GM08714 (cell line): ENCODE measurements at regions not wholly inside any gene's neighbourhood (a gene's known extent, or its start where the extent isn't known, plus 50 kb on each side); places are given as distances from the start of the nearest gene placed in this dataset.

ENCODE experiments used
- H3K4me3 ChIP-seq: fragments of 200-500 bp; sonication (Bioruptor generic); 2 replicates; pipeline ENCODE4 v1.5.1; 2014; ENCODE audit warnings: mild to moderate bottlenecking, low read length, inconsistent platforms
- ZNF274 ChIP-seq: IDR thresholded peaks from 2 replicates; pipeline ENCODE4 v1.6.1; 2012; ENCODE audit warnings: mild to moderate bottlenecking, low read depth, low read length

DNA sequence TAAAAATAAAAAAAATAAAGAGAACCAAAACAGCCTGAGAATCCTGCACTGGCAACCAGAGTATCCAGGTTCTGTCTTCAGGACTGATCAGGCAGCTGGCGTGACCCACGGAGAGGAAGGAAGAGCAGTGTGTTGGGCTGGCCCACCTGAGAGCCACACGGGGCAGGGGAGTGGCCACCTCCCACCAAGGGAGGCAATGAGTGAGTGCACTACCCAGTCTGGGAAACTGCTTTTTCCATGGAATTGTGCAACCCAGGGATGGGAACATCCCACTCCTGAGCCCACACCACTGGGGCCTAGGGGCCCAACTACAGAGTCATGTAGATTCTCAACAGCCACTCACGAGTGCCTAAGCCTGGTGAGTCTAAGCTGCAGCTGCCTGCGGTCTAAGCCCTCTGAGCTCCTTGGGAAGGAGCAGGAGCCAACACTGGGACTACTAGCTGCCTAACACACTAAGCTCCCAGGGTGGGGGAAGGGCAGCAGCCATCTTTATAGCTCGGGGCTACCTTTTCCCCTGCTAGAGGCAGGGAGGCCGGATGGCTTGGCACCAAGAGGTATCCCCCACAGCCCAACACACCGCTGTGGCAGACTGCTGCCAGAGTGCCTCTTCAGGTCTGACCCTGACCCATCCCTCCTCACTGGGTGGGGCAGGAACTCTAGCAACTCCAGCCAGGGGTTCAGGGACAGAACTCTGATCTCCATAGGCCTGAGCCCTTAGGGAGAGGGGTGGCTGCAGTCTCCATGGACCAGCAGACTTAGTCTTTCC lies 610.9 kb downstream of the RERGL start:
- H3K4me3 ChIP-seq = no peak overlapping the region
- TF ChIP-seq ZNF274 = no peak

DNA sequence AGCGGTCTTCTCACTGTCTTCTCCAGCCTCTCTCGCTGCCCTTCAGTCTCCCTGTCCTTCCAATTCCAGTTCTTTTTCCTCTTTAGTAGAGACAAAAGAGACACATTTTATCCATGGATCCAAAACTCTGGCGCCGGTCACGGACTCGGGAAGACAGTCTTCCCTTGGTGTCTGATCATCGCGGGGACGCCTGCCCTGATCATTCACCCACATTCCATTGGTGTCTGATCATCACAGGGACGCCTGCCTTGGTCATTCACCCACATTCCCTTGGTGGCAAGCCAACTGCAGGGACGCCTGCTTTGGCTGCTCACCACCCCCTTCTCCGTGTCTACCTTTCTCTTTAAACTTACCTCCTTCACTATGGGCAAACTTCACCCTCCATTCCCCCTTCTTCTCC lies 619.5 kb downstream of the RERGL start:
- TF ChIP-seq ZNF274 = no peak
- H3K4me3 ChIP-seq = no peak overlapping the region

DNA sequence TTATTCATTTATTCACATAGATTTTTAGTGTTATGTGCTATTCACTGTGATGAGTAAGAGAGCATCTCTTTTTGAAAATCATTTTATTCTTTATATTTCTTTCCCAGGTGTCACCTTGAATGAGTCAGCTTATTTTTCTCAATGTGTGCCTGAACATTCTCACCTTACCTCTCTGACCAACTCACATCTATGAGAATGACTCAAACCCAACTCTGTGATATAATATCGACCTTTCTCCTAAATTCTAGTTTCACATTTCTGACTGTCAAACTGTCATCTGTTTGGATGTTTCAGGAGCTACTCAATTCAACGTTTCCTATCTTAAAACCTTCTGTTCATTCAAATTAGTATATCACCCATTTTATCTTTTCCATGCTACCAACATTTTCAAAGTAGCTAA lies 630.8 kb downstream of the RERGL start:
- TF ChIP-seq ZNF274 = no peak

DNA sequence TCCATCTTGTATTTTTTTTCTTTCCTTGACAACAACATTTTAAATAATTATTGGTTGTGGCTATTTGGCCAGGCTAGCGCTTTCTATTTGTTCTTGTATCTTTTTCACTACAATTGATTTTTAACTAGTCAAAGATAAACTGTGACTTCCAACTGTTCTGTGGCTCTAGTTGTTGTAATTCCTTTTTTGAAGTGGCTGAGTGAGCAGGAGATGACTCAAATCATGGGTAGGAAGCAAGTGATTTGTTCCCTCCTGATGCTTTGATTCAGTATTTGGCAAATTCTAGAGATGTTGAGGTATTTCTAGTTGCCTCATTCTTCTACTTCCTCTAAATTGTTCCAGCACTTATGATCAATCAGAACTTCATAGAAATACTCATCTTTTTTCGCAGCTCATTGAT lies 633.5 kb downstream of the RERGL start:
- no peak for TF ChIP-seq ZNF274
- no peak overlapping the region for H3K4me3 ChIP-seq

More for the DNA sequence above, 630.8 kb downstream of the RERGL start:
- H3K4me3 ChIP-seq = no peak overlapping the region

DNA sequence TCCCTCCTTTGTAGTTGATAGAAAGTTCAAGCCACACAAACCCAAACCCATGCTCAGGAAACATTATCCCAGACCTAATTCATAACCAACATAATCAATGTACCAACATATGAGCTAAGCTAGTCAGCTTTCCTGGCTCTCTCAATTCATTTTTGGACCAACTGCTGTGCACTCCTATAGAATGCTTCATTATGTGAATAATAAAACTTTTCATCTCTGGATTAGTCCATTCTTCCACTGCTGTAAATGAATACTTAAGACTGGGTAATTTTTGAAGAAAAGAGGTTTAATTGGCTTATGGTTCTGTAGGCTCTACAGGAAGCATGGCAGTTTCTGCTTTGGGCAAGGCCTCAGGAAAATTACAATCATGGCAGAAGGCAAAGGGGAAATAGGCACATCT lies 651.9 kb downstream of the RERGL start:
- no peak overlapping the region for H3K4me3 ChIP-seq
- no peak for TF ChIP-seq ZNF274

DNA sequence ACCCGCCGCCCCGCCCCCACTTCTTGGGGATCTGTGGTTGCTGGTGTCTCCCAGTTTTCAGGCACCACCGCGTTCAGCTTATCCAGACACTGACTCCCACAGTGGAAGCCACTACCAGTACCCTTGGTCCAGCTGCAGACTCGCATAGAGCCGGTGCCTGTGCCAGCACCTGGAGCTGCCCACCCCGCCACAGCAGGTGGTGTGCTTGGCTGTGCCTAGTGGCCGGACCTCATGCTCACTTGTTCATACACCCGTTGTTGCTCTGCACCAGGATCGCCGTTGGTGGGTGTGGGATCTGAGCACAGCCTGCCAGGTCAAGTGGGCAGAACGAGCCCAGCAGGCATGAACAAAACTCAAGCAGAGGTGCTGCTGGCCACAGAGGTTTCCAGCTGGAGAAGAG lies 673.2 kb downstream of the RERGL start:
- H3K4me3 ChIP-seq = no peak overlapping the region
- TF ChIP-seq ZNF274 = no peak

DNA sequence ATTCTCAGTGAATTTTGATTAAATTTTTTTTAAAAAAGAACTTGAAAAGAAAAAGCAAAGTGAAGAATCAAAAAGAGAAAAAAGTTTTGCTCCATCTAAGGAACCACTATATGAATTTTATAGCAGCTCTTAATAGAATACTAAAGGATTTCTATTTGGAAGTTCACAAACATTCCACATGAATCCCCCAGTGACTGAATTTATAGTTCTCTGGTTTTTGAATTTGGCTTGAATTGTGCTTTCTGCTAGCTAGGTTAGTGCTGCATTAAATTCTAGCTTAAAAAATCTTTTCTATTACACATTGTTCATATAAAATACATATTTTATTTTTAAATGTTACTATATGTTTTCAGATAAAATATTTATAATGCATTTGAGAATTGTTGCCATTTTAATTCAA lies 675.4 kb downstream of the RERGL start:
- no peak for TF ChIP-seq ZNF274
- no peak overlapping the region for H3K4me3 ChIP-seq

DNA sequence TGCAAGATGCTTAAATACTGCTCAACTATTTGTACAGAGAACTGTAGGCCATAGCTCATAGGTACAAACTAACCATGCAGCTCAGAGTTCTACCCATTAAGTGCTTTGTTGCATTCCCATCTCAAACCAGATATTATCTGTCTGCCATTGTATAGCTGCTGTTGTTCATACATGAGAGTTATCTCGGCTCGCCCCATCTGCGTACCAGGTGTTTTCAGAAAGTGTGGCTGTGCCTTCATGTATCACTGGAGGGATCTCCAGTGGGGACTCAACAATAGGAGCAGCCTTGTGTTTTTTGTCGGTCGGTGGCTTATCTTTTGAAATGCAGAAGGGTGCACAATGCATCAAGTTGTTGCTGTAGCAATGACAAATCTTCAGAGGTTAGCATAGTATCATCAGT lies 678.3 kb downstream of the RERGL start:
- no peak for TF ChIP-seq ZNF274

DNA sequence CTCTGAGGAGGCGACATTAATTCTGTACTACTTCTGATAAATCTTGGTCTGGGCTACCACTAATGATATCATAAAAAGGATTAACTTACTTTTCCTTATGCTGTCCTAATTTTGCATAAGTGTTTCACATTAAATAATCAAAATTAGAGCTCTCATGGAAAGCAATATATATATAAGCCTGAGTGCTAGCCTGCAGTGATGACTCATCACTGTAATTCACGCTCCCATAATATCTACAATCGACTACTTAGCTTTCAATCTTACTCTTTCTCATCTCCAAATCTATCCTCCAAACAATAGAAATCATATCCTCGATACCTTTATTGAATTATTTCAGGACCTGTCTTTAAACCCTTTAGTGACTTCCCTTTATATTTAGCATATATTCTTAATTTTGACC lies 701.3 kb downstream of the RERGL start:
- no peak overlapping the region for H3K4me3 ChIP-seq
- TF ChIP-seq ZNF274 = no peak

More for the DNA sequence above, 678.3 kb downstream of the RERGL start:
- H3K4me3 ChIP-seq = no peak overlapping the region

DNA sequence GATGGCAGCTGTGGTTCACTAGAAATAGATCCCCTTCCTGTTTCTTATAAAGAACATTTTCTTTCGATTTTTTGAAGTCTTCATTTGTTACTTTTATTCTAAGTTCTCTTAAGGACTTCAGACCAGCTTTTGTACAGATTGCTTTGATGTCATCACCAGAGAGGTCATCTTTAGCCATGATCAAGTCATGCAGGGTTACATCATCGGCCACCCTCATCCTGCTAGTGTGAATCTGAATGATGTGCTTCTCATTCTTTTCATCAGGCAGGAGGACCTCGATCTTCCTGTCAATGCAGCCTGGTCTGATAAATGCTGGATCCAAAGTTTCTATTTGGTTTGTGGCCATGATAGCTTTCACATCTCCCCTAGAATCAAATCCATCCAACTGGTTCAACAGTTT lies 706.7 kb downstream of the RERGL start:
- TF ChIP-seq ZNF274 = no peak
- no peak overlapping the region for H3K4me3 ChIP-seq

DNA sequence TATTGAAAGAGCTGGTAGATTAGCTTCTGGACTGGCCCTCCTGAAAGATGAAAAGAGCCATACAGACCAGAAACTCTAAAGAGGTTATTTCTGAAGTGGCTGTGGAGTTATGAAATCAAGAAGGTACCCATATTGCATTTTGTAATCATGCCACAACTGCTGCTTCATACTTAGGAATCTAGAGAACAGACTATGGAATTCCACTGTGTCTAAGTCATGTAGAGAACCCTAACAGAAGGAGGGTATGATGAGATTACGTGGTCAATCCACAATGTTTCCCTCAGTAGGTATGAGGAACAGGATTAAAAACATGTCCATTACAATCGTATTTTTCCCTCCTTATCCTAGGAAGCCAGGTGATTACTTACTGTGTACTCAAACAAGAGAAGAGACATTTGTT lies 708.8 kb downstream of the RERGL start:
- no peak for TF ChIP-seq ZNF274
- H3K4me3 ChIP-seq = no peak overlapping the region

DNA sequence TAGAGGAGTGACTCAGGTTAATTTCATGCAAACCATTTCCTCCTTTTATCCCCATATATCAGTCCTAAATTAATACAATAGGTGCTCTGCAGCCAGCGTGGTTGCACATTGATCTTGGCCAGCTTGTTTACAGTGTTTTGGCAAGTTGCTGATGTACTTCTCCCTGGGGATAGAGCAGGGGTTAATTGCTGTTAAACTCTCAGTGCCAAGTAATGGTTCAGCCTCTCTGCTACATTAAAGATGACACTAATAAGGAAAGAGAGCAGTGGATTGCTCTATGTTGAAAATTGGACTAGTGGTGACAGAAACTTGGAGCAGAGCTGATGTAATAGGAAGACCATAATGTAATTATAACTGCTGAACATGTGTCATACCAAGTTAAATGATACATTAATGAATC lies 717.5 kb downstream of the RERGL start:
- no peak for TF ChIP-seq ZNF274
- no peak overlapping the region for H3K4me3 ChIP-seq

DNA sequence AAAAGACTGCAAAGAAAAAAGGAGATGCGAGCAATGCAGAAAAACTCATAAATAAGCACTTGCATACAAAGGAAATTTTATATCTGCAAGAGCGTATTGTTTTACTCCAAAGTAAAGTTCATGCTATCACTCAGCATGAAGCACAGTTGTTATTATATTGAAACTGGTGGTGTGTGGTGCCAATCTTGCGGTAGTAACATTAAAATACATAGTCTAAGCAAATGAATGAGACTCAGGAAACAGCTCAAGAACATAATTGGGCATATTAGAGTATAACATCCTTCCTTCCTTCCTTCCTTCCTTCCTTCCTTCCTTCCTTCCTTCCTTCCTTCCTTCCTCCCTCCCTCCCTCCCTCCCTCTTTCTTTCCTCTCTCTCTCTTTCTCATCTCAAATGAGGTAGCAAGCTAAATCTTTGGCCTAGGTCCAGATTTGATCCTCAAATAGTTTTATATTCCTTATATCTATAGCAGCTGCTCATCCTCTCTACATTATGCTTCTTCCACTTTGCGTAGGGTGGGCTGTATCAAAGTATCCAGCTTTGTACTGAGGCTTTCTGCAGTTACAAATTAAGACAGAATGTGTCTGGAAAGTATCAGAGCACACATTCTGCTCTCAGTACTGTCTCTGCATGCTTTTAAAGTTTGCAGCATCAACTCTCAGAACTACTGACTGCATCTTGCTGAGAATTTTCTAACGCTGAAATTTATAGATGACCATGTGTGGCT lies 718.3 kb downstream of the RERGL start:
- H3K4me3 ChIP-seq = no peak overlapping the region
- TF ChIP-seq ZNF274 = no peak

DNA sequence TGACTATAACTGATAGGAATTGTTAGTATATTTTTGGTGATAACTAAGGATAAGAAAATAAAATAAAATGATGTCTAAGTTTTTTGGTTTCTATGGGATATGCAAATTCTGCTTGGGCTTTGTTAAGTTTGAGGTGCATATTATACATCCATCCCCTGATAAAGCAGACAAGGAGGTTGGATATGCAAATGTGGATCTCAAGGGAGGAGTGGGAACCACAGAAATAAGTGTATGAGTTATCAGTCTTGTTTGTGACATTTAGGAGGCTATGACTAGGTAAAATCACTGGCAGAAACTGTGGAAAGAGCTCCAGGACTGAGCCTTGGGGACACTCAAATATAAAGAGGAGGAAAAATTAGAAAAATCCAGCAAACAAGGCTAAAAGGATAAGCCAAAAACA lies 719.4 kb downstream of the RERGL start:
- TF ChIP-seq ZNF274 = no peak
- H3K4me3 ChIP-seq = no peak overlapping the region

DNA sequence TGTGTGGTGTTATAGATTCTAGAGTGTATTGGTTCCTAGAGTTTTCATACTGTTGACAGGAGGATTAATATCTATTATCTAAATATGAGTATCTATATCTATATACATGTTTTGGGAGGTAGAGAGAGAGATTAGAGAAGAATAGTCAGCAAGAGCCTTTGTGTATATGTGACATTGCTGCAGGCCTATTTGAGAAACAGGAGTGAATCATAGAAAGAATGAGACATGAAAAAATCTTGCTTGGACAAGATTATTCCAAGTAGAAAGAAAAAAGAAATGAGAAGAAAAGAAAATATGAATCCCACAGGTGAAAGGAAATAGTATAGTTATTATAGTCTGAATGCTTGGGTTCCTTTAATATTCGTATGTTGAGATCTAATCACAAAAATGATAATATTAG lies 720.4 kb downstream of the RERGL start:
- no peak for TF ChIP-seq ZNF274
- H3K4me3 ChIP-seq = no peak overlapping the region
